ENCODE measurements at regions not wholly inside any gene's neighbourhood (a gene's known extent, or its start where the extent isn't known, plus 50 kb on each side); places are given as distances from the start of the nearest gene placed in this dataset.

- CTCF ChIA-PET, result interaction anchor here (0.6 kb wide), 1 partner anchor 606 kb away, joined by 3 read pairs; no protein-coding TSS in a partner anchor
Observed at GRCh38 chr3:194960446-194961032, 274.9 kb downstream of the FAM43A start.

GRCh38 chr3:194961149-194961548 is 275.5 kb downstream of the FAM43A start:
- CTCF ChIA-PET, result interaction anchor here (0.6 kb wide), 1 partner anchor 606 kb away, joined by 3 read pairs; no protein-coding TSS in a partner anchor
- intact Hi-C loops (cut with micrococcal nuclease), result no loop called here
- no peaks in the 10 kb centered on the region for H3K27me3 Mint-ChIP-seq (ENCODE audit: low read depth)

More at GRCh38 chr3:194960446-194961032, 274.9 kb downstream of the FAM43A start:
- H3K9me3 Mint-ChIP-seq, result no peaks in the 10 kb centered on the region
- H3K4me1 Mint-ChIP-seq (ENCODE audit: low read depth), result no peaks in the 10 kb centered on the region
- H3K27ac Mint-ChIP-seq, result no peak overlapping the region
- intact Hi-C loops (cut with micrococcal nuclease), result no loop called here
- no peak overlapping the region for H3K4me3 Mint-ChIP-seq
- H3K36me3 Mint-ChIP-seq (ENCODE audit: low read depth), result no peaks in the 10 kb centered on the region
- no peaks in the 10 kb centered on the region for H3K27me3 Mint-ChIP-seq (ENCODE audit: low read depth)
- DNase-seq, result no peak

GRCh38 chr3:194961571-194961970 is 275.9 kb downstream of the FAM43A start:
- Mint-ChIP-seq H3K4me3 (no peak overlapping the region), H3K27me3 (ENCODE audit: low read depth) (no peaks in the 10 kb centered on the region), H3K36me3 (ENCODE audit: low read depth) (no peaks in the 10 kb centered on the region), H3K4me1 (ENCODE audit: low read depth) (no peaks in the 10 kb centered on the region), H3K9me3 (no peaks in the 10 kb centered on the region), H3K27ac (no peak overlapping the region)
- no peak for DNase-seq
- CTCF ChIA-PET, result no interaction called here
- intact Hi-C loops (cut with micrococcal nuclease), result no loop called here

More at GRCh38 chr3:194961149-194961548, 275.5 kb downstream of the FAM43A start:
- no peaks in the 10 kb centered on the region for H3K4me1 Mint-ChIP-seq (ENCODE audit: low read depth)
- H3K4me3 Mint-ChIP-seq, result no peak overlapping the region
- H3K27ac Mint-ChIP-seq, result no peak overlapping the region
- no peaks in the 10 kb centered on the region for H3K9me3 Mint-ChIP-seq
- H3K36me3 Mint-ChIP-seq (ENCODE audit: low read depth), result no peaks in the 10 kb centered on the region
- DNase-seq, result no peak

- CTCF ChIA-PET, result no interaction called here
- H3K27ac Mint-ChIP-seq, result no peak overlapping the region
- intact Hi-C loops (cut with micrococcal nuclease), result no loop called here
- no peaks in the 10 kb centered on the region for H3K9me3 Mint-ChIP-seq
- no peaks in the 10 kb centered on the region for H3K36me3 Mint-ChIP-seq (ENCODE audit: low read depth)
- no peak for DNase-seq
- no peaks in the 10 kb centered on the region for H3K27me3 Mint-ChIP-seq (ENCODE audit: low read depth)
- no peak overlapping the region for H3K4me3 Mint-ChIP-seq
- no peaks in the 10 kb centered on the region for H3K4me1 Mint-ChIP-seq (ENCODE audit: low read depth)
Observed at GRCh38 chr3:194962056-194962455, 276.4 kb downstream of the FAM43A start.

GRCh38 chr3:194964809-194965208 is 279.1 kb downstream of the FAM43A start:
- CTCF ChIA-PET, result no interaction called here
- H3K4me3 Mint-ChIP-seq, result no peak overlapping the region
- intact Hi-C loops (cut with micrococcal nuclease), result no loop called here
- no peaks in the 10 kb centered on the region for H3K36me3 Mint-ChIP-seq (ENCODE audit: low read depth)
- no peaks in the 10 kb centered on the region for H3K4me1 Mint-ChIP-seq (ENCODE audit: low read depth)
- no peak overlapping the region for H3K27ac Mint-ChIP-seq
- no peaks in the 10 kb centered on the region for H3K9me3 Mint-ChIP-seq
- no peaks in the 10 kb centered on the region for H3K27me3 Mint-ChIP-seq (ENCODE audit: low read depth)
- DNase-seq, result no peak

GRCh38 chr3:194967151-194968117 is 281.8 kb downstream of the FAM43A start:
- H3K9me3 Mint-ChIP-seq, result no peaks in the 10 kb centered on the region
- CTCF ChIA-PET, result interaction anchor here (0.6 to 0.7 kb wide), 2 partner anchors 411 to 854 kb away, joined by 3 read pairs; no protein-coding TSS in a partner anchor
- DNase-seq, result no peak

GRCh38 chr3:194970066-194970465 is 284.4 kb downstream of the FAM43A start:
- Mint-ChIP-seq H3K9me3 (no peaks in the 10 kb centered on the region), H3K4me1 (ENCODE audit: low read depth) (no peaks in the 10 kb centered on the region), H3K27ac (no peak overlapping the region), H3K36me3 (ENCODE audit: low read depth) (no peaks in the 10 kb centered on the region), H3K4me3 (no peak overlapping the region), H3K27me3 (ENCODE audit: low read depth) (no peaks in the 10 kb centered on the region)
- intact Hi-C loops (cut with micrococcal nuclease), result no loop called here
- no peak for DNase-seq
- CTCF ChIA-PET, result interaction anchor here (0.7 kb wide), 1 partner anchor 34 kb away, joined by 3 read pairs; no protein-coding TSS in a partner anchor

More at GRCh38 chr3:194967151-194968117, 281.8 kb downstream of the FAM43A start:
- no peak overlapping the region for H3K27ac Mint-ChIP-seq
- H3K36me3 Mint-ChIP-seq (ENCODE audit: low read depth), result no peaks in the 10 kb centered on the region
- H3K27me3 Mint-ChIP-seq (ENCODE audit: low read depth), result no peaks in the 10 kb centered on the region
- no peak overlapping the region for H3K4me3 Mint-ChIP-seq
- intact Hi-C loops (cut with micrococcal nuclease), result no loop called here
- no peaks in the 10 kb centered on the region for H3K4me1 Mint-ChIP-seq (ENCODE audit: low read depth)

GRCh38 chr3:194971009-194971408 is 285.3 kb downstream of the FAM43A start:
- Mint-ChIP-seq H3K4me3 (no peak overlapping the region), H3K27ac (no peak overlapping the region), H3K27me3 (ENCODE audit: low read depth) (no peaks in the 10 kb centered on the region), H3K9me3 (no peaks in the 10 kb centered on the region), H3K36me3 (ENCODE audit: low read depth) (no peaks in the 10 kb centered on the region), H3K4me1 (ENCODE audit: low read depth) (no peaks in the 10 kb centered on the region)
- intact Hi-C loops (cut with micrococcal nuclease), result no loop called here
- CTCF ChIA-PET, result no interaction called here
- no peak for DNase-seq

- Mint-ChIP-seq H3K27ac (no peak overlapping the region), H3K36me3 (ENCODE audit: low read depth) (no peaks in the 10 kb centered on the region), H3K27me3 (ENCODE audit: low read depth) (peaks cover 2% of the 10 kb centered on the region), H3K4me3 (no peak overlapping the region), H3K4me1 (ENCODE audit: low read depth) (no peaks in the 10 kb centered on the region), H3K9me3 (no peaks in the 10 kb centered on the region)
- DNase-seq, result no peak
- CTCF ChIA-PET, result no interaction called here
- intact Hi-C loops (cut with micrococcal nuclease), result no loop called here
Observed at GRCh38 chr3:194971965-194972364, 286.3 kb downstream of the FAM43A start.

- Mint-ChIP-seq H3K27ac (no peak overlapping the region), H3K9me3 (no peaks in the 10 kb centered on the region), H3K27me3 (ENCODE audit: low read depth) (peaks cover 2% of the 10 kb centered on the region), H3K4me1 (ENCODE audit: low read depth) (no peaks in the 10 kb centered on the region), H3K4me3 (no peak overlapping the region), H3K36me3 (ENCODE audit: low read depth) (no peaks in the 10 kb centered on the region)
- intact Hi-C loops (cut with micrococcal nuclease), result no loop called here
- DNase-seq, result no peak
- CTCF ChIA-PET, result no interaction called here
Observed at GRCh38 chr3:194972641-194973040, 287.0 kb downstream of the FAM43A start.

- peaks cover 6% of the 10 kb centered on the region for H3K27me3 Mint-ChIP-seq (ENCODE audit: low read depth)
- no peak overlapping the region for H3K4me3 Mint-ChIP-seq
- no peaks in the 10 kb centered on the region for H3K9me3 Mint-ChIP-seq
- CTCF ChIA-PET, result no interaction called here
- H3K27ac Mint-ChIP-seq, result no peak overlapping the region
- H3K36me3 Mint-ChIP-seq (ENCODE audit: low read depth), result no peaks in the 10 kb centered on the region
- no peak for DNase-seq
- intact Hi-C loops (cut with micrococcal nuclease), result no loop called here
- H3K4me1 Mint-ChIP-seq (ENCODE audit: low read depth), result no peaks in the 10 kb centered on the region
Observed at GRCh38 chr3:194973366-194974000, 287.8 kb downstream of the FAM43A start.

- intact Hi-C loops (cut with micrococcal nuclease), result no loop called here
- no peak overlapping the region for H3K4me3 Mint-ChIP-seq
- H3K36me3 Mint-ChIP-seq (ENCODE audit: low read depth), result no peaks in the 10 kb centered on the region
- H3K4me1 Mint-ChIP-seq (ENCODE audit: low read depth), result no peaks in the 10 kb centered on the region
- no peak overlapping the region for H3K27ac Mint-ChIP-seq
- peaks cover 6% of the 10 kb centered on the region for H3K27me3 Mint-ChIP-seq (ENCODE audit: low read depth)
- CTCF ChIA-PET, result interaction anchor here (0.7 kb wide), 1 partner anchor 66 kb away, joined by 3 read pairs; no protein-coding TSS in a partner anchor
- H3K9me3 Mint-ChIP-seq, result no peaks in the 10 kb centered on the region
- no peak for DNase-seq
Observed at GRCh38 chr3:194974468-194975135, 288.9 kb downstream of the FAM43A start.
